Esophagus muscularis mucosa (tissue), 4 donors: ENCODE measurements at regions not wholly inside any gene's neighbourhood (a gene's known extent, or its start where the extent isn't known, plus 50 kb on each side); places are given as distances from the start of the nearest gene placed in this dataset.

Experiments
- DNase-seq: peaks from one replicate; pipeline ENCODE4 v3.0.0-alpha.2; 2017; ENCODE audit errors: extremely low spot score
- H3K27ac ChIP-seq, 4 donors: fragments of 200-600 bp; sonication (generic); replicated peaks in 1 of 4; 1 replicate in 3 of 4; 2 replicates in 1 of 4; pipeline ENCODE4 v1.5.1; 2016 to 2019; ENCODE audit warnings: mild to moderate bottlenecking in 1 of 4
- H3K27me3 ChIP-seq, 4 donors: fragments of 200-600 bp; sonication (generic); one replicate each; pipeline versions ENCODE4 v1.5.1 to v1.6.0; 2016 to 2019
- H3K36me3 ChIP-seq, 4 donors: fragments of 200-600 bp; sonication (generic); one replicate each; pipeline ENCODE4 v1.5.1; 2016 to 2019
- H3K4me1 ChIP-seq, 4 donors: fragments of 200-600 bp; sonication (generic); one replicate each; pipeline ENCODE4 v1.5.1; 2016 to 2019
- H3K4me3 ChIP-seq, 4 donors: fragments of 200-600 bp; sonication (generic); 1 replicate in 2 of 4; 2 replicates in 2 of 4; pipeline ENCODE4 v1.5.1; 2016 to 2019; ENCODE audit warnings: mild to moderate bottlenecking in 4 of 4, moderate library complexity in 1 of 4
- H3K9me3 ChIP-seq, 4 donors: fragments of 200-600 bp; sonication (generic); 1 replicate in 3 of 4; 2 replicates in 1 of 4; pipeline ENCODE4 v1.5.1; 2016 to 2019
- CTCF ChIP-seq, 3 experiments: fragments of 200-600 bp in 2 of 3; fragments of 450-650 bp in 1 of 3; sonication (generic) in 2 of 3; IDR thresholded peaks; one replicate each; pipeline ENCODE4 v1.5.1; 2017 to 2019; ENCODE audit warnings: antibody characterized with exemption in 3 of 3, mild to moderate bottlenecking in 2 of 3, moderate library complexity in 1 of 3
- EP300 ChIP-seq: sonication (generic); formaldehyde crosslinking; IDR thresholded peaks from one replicate; pipeline ENCODE4 v1.6.1; 2017; ENCODE audit warnings: antibody characterized with exemption
- POLR2A ChIP-seq: fragments of 450-650 bp; IDR thresholded peaks from one replicate; pipeline ENCODE4 v1.6.1; 2017; ENCODE audit warnings: antibody characterized with exemption, moderate library complexity, mild to moderate bottlenecking, low read depth
- POLR2AphosphoS5 ChIP-seq, 2 donors: sonication (generic); formaldehyde crosslinking; IDR thresholded peaks; one replicate each; pipeline ENCODE4 v1.6.1; 2017; ENCODE audit warnings: antibody characterized with exemption in 2 of 2
- WGBS: methylation state at CpG from one replicate; pipeline ENCODE4 v1.1.5; 2018; 5-methylcytosine and 5-hydroxymethylcytosine counted together
- intact Hi-C: fragments of 100-400 bp; cut with DNase I; formaldehyde crosslinking; loops from one replicate; pipeline ENCODE4 v1.15.1; 2023

DNA sequence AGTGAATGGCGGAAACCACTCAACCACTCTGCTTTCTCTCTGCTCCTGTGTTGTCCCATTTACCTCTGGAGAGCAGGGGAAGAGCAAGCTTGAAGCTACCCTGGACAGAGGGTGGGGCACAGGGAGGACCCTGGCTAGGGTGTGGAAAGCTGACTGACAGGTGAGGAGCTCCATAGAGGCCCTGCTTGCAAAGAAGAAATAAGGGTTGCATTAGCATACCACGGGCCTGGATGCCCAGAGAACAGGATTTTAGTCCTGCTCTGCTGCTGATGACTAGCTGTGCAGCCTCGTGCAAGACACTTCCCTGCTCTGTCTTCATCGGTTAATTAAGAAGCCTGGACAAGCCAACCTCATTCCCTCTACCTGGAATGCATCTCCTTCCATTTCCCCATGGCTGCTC lies 135.0 kb downstream of the BUD13 start:
- Histone ChIP-seq H3K27ac (no peak overlapping the region), H3K4me1 (no peaks in the 10 kb centered on the region), H3K36me3 (no peaks in the 10 kb centered on the region), H3K27me3 (peaks cover 0 to 49% (median 0%) of the 10 kb centered on the region in 4 donors), H3K9me3 (peaks cover 0 to 7% (median 3%) of the 10 kb centered on the region in 4 donors), H3K4me3 (no peak overlapping the region)
- 85% methylated on average over 4 of the region's 4 CpGs for WGBS
- intact Hi-C loops: no loop called here
- no peak for DNase-seq
- no peak for TF ChIP-seq POLR2A
- TF ChIP-seq POLR2AphosphoS5 (IDR thresholded peaks at IDR 0.05): no peak
- TF ChIP-seq CTCF (IDR thresholded peaks at IDR 0.05): no peak
- no peak for TF ChIP-seq EP300

- intact Hi-C loops: no loop called here
- Histone ChIP-seq H3K27me3 (peaks cover 0 to 39% (median 0%) of the 10 kb centered on the region in 4 donors), H3K4me1 (no peaks in the 10 kb centered on the region), H3K36me3 (no peaks in the 10 kb centered on the region), H3K9me3 (peaks cover 0 to 7% (median 3%) of the 10 kb centered on the region in 4 donors), H3K27ac (no peak overlapping the region), H3K4me3 (no peak overlapping the region)
- 76% methylated on average over 12 of the region's 15 CpGs for WGBS
- no peak for DNase-seq
- TF ChIP-seq POLR2AphosphoS5 (IDR thresholded peaks at IDR 0.05) (no peak), CTCF (IDR thresholded peaks at IDR 0.05) (no peak), EP300 (no peak), POLR2A (no peak)
These were observed 136.4 kb downstream of the BUD13 start for GRCh38 chr11:116636341-116636929.

DNA sequence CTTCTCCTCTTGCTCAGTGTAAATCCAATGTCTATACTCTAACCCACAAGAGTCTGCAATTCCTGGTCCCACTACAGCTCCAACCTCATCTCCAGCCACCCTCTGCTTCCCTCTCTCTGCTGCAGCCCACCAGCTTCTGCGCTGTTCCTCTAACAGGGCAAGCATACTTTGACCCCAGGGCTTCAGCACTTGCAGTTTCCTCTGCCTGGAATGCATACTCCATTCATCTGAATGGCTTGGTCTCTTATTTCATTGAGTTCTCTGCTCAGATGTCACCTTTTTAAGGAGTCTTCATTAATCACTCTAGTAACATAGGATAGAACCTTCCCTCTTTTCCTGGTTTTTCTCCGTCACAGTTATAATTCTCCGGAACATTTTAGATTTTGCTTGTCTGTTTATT lies 141.6 kb downstream of the BUD13 start:
- TF ChIP-seq EP300 (no peak), POLR2A (no peak)
- intact Hi-C loops: no loop called here

GRCh38 chr11:116618461-116618860 lies 154.3 kb downstream of the BUD13 start:
- intact Hi-C loops: no loop called here
- 83% methylated on average over 1 of the region's 1 CpG for WGBS
- H3K9me3 ChIP-seq: no peaks in the 10 kb centered on the region
- no peak overlapping the region for H3K27ac ChIP-seq
- H3K36me3 ChIP-seq: no peaks in the 10 kb centered on the region
- H3K27me3 ChIP-seq: peaks cover 0 to 13% (median 0%) of the 10 kb centered on the region in 4 donors
- no peak for DNase-seq
- no peak for TF ChIP-seq POLR2A
- no peaks in the 10 kb centered on the region for H3K4me1 ChIP-seq
- H3K4me3 ChIP-seq: no peak overlapping the region

More for the DNA sequence above, 141.6 kb downstream of the BUD13 start:
- Histone ChIP-seq H3K4me1 (no peaks in the 10 kb centered on the region), H3K27ac (no peak overlapping the region), H3K36me3 (no peaks in the 10 kb centered on the region), H3K27me3 (peaks cover 0 to 19% (median 0%) of the 10 kb centered on the region in 4 donors), H3K4me3 (no peak overlapping the region), H3K9me3 (peaks cover 0 to 16% (median 9%) of the 10 kb centered on the region in 4 donors)
- no peak for DNase-seq
- 57% methylated on average over 3 of the region's 3 CpGs for WGBS

GRCh38 chr11:116615211-116615865 lies 157.4 kb downstream of the BUD13 start:
- no peak for DNase-seq
- Histone ChIP-seq H3K36me3 (no peaks in the 10 kb centered on the region), H3K27me3 (peaks cover 0 to 23% (median 0%) of the 10 kb centered on the region in 4 donors), H3K4me3 (no peak overlapping the region), H3K9me3 (peaks cover 0 to 6% (median 2%) of the 10 kb centered on the region in 4 donors), H3K4me1 (no peaks in the 10 kb centered on the region), H3K27ac (no peak overlapping the region)
- TF ChIP-seq EP300 (no peak), CTCF (IDR thresholded peaks at IDR 0.05) (no peak), POLR2AphosphoS5 (IDR thresholded peaks at IDR 0.05) (no peak), POLR2A (no peak)
- intact Hi-C loops: no loop called here
- 73% methylated on average over 6 of the region's 7 CpGs for WGBS
